CD4-positive, alpha-beta T cell (primary cell): ENCODE measurements at regions not wholly inside any gene's neighbourhood (a gene's known extent, or its start where the extent isn't known, plus 50 kb on each side); places are given as distances from the start of the nearest gene placed in this dataset.

Experiments
- ATAC-seq: fragments of 200-7000 bp; cut with Tn5 transposase; one replicate; pipeline ENCODE4 v1.10.0; 2022; ENCODE audit warnings: mild to moderate bottlenecking; ENCODE audit not compliant: poor library complexity
- CTCF ChIA-PET: fragments of 350-600 bp; sonication (Branson Sonifier 250); formaldehyde crosslinking; loops from one replicate; lab custom pipeline; 2021; ENCODE audit warnings: antibody characterized with exemption, inconsistent platforms; lab: Charles Lee
- POLR2A ChIA-PET: fragments of 350-600 bp; sonication (Branson Sonifier 250); formaldehyde crosslinking; loops from one replicate; lab custom pipeline; 2021; ENCODE audit warnings: antibody characterized with exemption, inconsistent platforms; lab: Charles Lee
- DNase-seq, 14 experiments: peaks; one replicate each; pipeline ENCODE4 v3.0.0-alpha.2; 2013 to 2020; ENCODE audit warnings: mixed read lengths in 2 of 14
- H3K27ac ChIP-seq, 2 donors: one replicate each; pipeline versions ENCODE4 v1.5.1 to v1.7.0; 2013; ENCODE audit warnings: low read length in 2 of 2, low read depth in 1 of 2, mild to moderate bottlenecking in 1 of 2
- H3K27me3 ChIP-seq, 2 experiments: 1 replicate in 1 of 2; 2 replicates in 1 of 2; pipeline versions ENCODE4 v1.6.1 to v1.7.0; 2013; ENCODE audit warnings: low read length in 2 of 2, control low read depth in 1 of 2, mild to moderate bottlenecking in 1 of 2, moderate library complexity in 1 of 2; ENCODE audit not compliant: insufficient read depth in 2 of 2, control insufficient read depth in 1 of 2
- H3K36me3 ChIP-seq: one replicate; pipeline ENCODE4 v1.6.1; 2013; ENCODE audit warnings: low read length, control low read depth; ENCODE audit not compliant: insufficient read depth
- H3K4me1 ChIP-seq: one replicate; pipeline ENCODE4 v1.6.1; 2013; ENCODE audit warnings: low read length, control low read depth; ENCODE audit not compliant: insufficient read depth
- H3K4me3 ChIP-seq: one replicate; pipeline ENCODE4 v1.5.1; 2013; ENCODE audit warnings: mild to moderate bottlenecking, low read length, moderate library complexity
- H3K9me3 ChIP-seq, 2 experiments: 1 replicate in 1 of 2; 2 replicates in 1 of 2; pipeline versions ENCODE4 v1.6.1 to v1.7.0; 2013; ENCODE audit warnings: low read length in 2 of 2, mild to moderate bottlenecking in 2 of 2, control low read depth in 1 of 2, moderate library complexity in 1 of 2; ENCODE audit not compliant: control insufficient read depth in 1 of 2, insufficient read depth in 1 of 2
- H3K27ac Mint-ChIP-seq: one replicate; pipeline ENCODE4 v1.8.0; 2020; ENCODE audit warnings: mixed read lengths
- H3K27me3 Mint-ChIP-seq: one replicate; pipeline ENCODE4 v1.8.0; 2021; ENCODE audit warnings: mixed read lengths
- H3K36me3 Mint-ChIP-seq: one replicate; pipeline ENCODE4 v1.8.0; 2021; ENCODE audit warnings: low read depth, mixed read lengths
- H3K4me1 Mint-ChIP-seq: one replicate; pipeline ENCODE4 v1.8.0; 2021; ENCODE audit warnings: low read depth, mixed read lengths
- H3K4me3 Mint-ChIP-seq: one replicate; pipeline ENCODE4 v1.8.0; 2020; ENCODE audit warnings: mild to moderate bottlenecking, mixed read lengths
- H3K9me3 Mint-ChIP-seq: one replicate; pipeline ENCODE4 v1.8.0; 2020; ENCODE audit warnings: mixed read lengths
- intact Hi-C, 2 experiments: fragments of 100-400 bp; cut with DNase I in 1 of 2; cut with micrococcal nuclease in 1 of 2; formaldehyde crosslinking; loops; one replicate each; pipeline versions ENCODE4 v1.15.1 to v1.9.0; 2023 to 2025; cut with DNase I, micrococcal nuclease
- TF ChIP-seq, protein P1 (sequence below): fragments of 200-600 bp; IDR thresholded peaks from one replicate; pipeline ENCODE4 v1.8.0; 2022; ENCODE audit warnings: antibody characterized with exemption, mild to moderate bottlenecking

- no peaks in the 10 kb centered on the region for H3K4me1 Mint-ChIP-seq
- no peaks in the 10 kb centered on the region for H3K36me3 Mint-ChIP-seq
- TF ChIP-seq, protein P1, sequence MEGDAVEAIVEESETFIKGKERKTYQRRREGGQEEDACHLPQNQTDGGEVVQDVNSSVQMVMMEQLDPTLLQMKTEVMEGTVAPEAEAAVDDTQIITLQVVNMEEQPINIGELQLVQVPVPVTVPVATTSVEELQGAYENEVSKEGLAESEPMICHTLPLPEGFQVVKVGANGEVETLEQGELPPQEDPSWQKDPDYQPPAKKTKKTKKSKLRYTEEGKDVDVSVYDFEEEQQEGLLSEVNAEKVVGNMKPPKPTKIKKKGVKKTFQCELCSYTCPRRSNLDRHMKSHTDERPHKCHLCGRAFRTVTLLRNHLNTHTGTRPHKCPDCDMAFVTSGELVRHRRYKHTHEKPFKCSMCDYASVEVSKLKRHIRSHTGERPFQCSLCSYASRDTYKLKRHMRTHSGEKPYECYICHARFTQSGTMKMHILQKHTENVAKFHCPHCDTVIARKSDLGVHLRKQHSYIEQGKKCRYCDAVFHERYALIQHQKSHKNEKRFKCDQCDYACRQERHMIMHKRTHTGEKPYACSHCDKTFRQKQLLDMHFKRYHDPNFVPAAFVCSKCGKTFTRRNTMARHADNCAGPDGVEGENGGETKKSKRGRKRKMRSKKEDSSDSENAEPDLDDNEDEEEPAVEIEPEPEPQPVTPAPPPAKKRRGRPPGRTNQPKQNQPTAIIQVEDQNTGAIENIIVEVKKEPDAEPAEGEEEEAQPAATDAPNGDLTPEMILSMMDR = no peak
- ChIA-PET CTCF (no interaction called here), POLR2A (no interaction called here)
- intact Hi-C loops = no loop called here
- no peak for ATAC-seq
- H3K9me3 Mint-ChIP-seq = peaks cover 6% of the 10 kb centered on the region
- Histone ChIP-seq H3K9me3 (no peaks in the 10 kb centered on the region), H3K36me3 (no peaks in the 10 kb centered on the region), H3K27ac (no peak overlapping the region), H3K27me3 (no peaks in the 10 kb centered on the region), H3K4me3 (no peak overlapping the region), H3K4me1 (no peaks in the 10 kb centered on the region)
- no peak overlapping the region for H3K27ac Mint-ChIP-seq
- no peaks in the 10 kb centered on the region for H3K27me3 Mint-ChIP-seq
- H3K4me3 Mint-ChIP-seq = no peak overlapping the region
- DNase-seq = no peak
These were observed 56.2 kb upstream of the ETV1 start for GRCh38 chr7:14045651-14046050.

DNA sequence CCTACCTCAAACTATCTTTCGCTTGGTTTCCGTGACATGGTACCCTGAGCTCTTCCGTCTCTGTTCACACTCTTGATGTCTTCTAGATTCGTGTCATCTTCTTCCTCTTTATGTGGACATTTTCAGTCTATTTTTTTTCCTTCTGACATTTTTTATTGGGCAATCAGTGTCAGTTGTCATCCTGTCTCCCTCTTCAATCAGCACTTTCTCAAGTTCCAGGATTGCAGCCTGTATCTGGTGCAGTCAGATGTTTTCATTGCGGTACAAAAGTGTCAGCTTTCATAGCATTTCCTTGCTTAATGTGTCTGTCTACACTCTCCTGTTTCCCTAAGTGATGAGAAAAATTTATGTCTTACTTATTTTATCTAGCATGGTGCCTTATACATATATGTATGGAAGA lies 51.1 kb upstream of the ETV1 start:
- Histone ChIP-seq H3K4me1 (no peaks in the 10 kb centered on the region), H3K9me3 (no peaks in the 10 kb centered on the region), H3K36me3 (no peaks in the 10 kb centered on the region), H3K27me3 (no peaks in the 10 kb centered on the region), H3K4me3 (no peak overlapping the region), H3K27ac (no peak overlapping the region)
- no peaks in the 10 kb centered on the region for H3K36me3 Mint-ChIP-seq
- no peak overlapping the region for H3K27ac Mint-ChIP-seq
- CTCF ChIA-PET = no interaction called here
- no peaks in the 10 kb centered on the region for H3K4me1 Mint-ChIP-seq
- ATAC-seq = no peak
- H3K9me3 Mint-ChIP-seq = peaks cover 5% of the 10 kb centered on the region
- DNase-seq = no peak
- no peak overlapping the region for H3K4me3 Mint-ChIP-seq
- POLR2A ChIA-PET = no interaction called here
- TF ChIP-seq, protein P1 = no peak
- H3K27me3 Mint-ChIP-seq = no peaks in the 10 kb centered on the region
- intact Hi-C loops = no loop called here
